ENCODE measurements at regions not wholly inside any gene's neighbourhood (a gene's known extent, or its start where the extent isn't known, plus 50 kb on each side); places are given as distances from the start of the nearest gene placed in this dataset.

DNA sequence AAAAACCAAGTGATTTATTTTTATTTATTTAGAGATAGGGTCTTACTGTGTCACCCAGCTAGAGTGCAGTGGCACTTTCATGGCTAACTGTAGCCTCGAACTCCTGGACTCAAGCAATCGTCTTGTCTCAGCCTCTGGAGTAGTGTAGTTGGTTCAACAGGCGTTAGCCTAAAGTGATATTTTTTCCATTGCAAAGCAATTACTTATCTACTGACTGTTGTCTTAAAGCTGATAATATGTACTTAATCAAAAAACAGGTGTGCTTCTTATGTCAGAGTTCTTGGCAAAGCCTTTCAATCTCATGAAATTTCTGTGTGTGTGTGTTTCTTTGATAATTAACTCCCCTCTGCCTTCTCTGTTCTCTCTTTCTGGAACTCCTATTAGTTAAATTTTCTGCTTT is 62.4 kb upstream of the DUSP10 start:
- Mint-ChIP-seq H3K27me3 (peaks cover 1% of the 10 kb centered on the region), H3K4me1 (ENCODE audit: low read depth) (peaks cover 18% of the 10 kb centered on the region)

DNA sequence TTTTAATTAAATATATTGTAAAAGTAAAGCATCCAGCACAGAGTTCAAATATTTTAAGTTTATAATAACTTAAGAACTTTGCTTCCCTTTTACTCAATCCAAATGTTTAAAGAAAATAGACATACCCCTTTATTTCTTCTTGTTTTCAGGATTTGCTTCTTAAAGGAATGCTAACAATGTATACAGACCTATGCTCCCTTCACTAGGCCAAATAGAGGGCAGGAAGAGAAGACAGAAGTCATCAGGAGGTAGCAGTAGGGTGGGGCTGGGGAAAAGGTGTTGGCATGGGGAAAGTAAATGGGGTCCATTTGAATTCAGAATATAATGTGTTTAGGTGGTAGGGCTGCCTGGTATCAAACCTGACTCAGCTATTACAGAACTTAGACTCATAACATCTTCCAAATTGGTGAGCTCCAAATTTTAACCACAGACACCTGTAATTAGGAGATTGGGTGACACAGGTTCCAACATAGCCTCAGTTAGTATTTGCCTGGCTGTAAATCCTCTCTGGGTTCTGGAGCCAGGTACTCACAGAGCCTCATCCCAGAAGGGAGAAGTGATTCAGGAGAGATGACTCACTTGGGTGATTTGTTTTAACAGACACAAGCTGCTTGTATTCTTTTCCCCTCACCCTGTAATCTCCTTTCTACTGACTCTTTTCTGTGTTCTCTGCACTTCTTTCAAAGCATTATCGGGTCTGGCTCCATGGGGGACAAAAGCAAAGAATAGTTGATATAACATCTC is 60.1 kb upstream of the DUSP10 start:
- Mint-ChIP-seq H3K27me3 (peaks cover 1% of the 10 kb centered on the region), H3K4me3 (no peak overlapping the region), H3K36me3 (peaks cover 6% of the 10 kb centered on the region), H3K9me3 (ENCODE audit: low read depth) (peaks cover 5% of the 10 kb centered on the region), H3K4me1 (ENCODE audit: low read depth) (peaks cover 9% of the 10 kb centered on the region), H3K27ac (no peak overlapping the region)

More for the DNA sequence above, 62.4 kb upstream of the DUSP10 start:
- Mint-ChIP-seq H3K9me3 (ENCODE audit: low read depth) (peaks cover 5% of the 10 kb centered on the region), H3K4me3 (no peak overlapping the region), H3K27ac (no peak overlapping the region), H3K36me3 (peaks cover 6% of the 10 kb centered on the region)

DNA sequence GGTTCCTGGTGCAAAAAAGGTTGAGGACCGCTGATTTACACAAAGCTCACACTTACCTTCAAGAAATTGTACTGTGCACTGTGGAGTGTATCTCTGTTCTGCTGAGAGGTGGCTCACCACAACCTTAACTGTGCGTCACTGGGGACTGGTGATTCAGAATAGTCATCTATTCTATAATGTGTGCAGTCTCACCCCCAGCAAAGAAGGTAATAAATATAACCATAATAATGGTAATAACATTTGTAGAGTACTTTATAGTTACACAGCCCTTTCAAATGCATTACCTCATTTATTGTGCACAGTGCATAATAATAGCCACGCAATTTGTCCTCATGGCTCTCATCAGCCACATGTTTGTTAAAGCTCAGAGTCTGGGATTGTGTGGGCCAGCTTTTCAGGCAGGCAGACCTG is 59.4 kb upstream of the DUSP10 start:
- Mint-ChIP-seq H3K9me3 (ENCODE audit: low read depth) (peaks cover 5% of the 10 kb centered on the region), H3K4me1 (ENCODE audit: low read depth) (peaks cover 9% of the 10 kb centered on the region), H3K27me3 (peaks cover 1% of the 10 kb centered on the region), H3K4me3 (no peak overlapping the region), H3K36me3 (peaks cover 6% of the 10 kb centered on the region), H3K27ac (no peak overlapping the region)

DNA sequence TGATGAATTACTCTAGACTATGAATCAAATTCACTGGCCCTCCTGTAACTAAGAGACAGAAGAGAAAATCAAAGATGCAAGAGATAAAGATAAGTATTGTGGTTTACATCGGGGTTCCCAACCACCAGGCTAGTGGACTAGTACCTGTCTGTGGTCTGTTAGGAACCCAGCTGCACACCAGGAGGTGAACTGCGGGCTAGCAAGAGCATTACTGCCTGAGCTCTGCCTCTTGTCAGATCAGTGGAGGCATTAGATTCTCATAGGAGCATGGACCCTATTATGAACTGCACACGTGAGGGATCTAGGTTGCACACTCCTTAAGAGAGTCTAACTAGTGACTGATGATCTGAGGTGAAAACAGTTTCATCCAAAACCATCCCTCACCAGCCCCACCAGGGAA is 58.9 kb upstream of the DUSP10 start:
- Mint-ChIP-seq H3K9me3 (ENCODE audit: low read depth) (peaks cover 5% of the 10 kb centered on the region), H3K27me3 (peaks cover 1% of the 10 kb centered on the region), H3K4me1 (ENCODE audit: low read depth) (peaks cover 9% of the 10 kb centered on the region), H3K4me3 (no peak overlapping the region), H3K27ac (no peak overlapping the region), H3K36me3 (peaks cover 6% of the 10 kb centered on the region)

DNA sequence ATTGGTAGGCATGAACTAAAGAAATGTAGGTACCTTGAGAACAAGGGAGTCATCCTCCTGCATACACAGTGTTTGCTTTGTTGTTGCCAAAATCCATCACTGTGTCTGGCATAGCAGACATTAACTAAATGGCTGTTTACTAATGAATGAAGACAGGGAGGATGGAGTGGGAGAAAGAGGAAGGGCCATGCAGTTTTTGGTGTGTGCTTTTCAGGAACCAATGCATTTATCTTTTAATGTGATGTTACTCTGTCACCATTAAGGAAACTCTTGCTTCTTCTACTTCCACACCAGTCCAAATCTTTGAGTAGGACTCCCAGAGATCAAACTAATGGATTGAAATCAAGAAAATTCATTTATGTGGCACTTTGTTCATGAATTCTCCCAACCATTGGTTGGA is 55.6 kb upstream of the DUSP10 start:
- H3K36me3 Mint-ChIP-seq, result peaks cover 6% of the 10 kb centered on the region
- H3K27ac Mint-ChIP-seq, result no peak overlapping the region
- no peak overlapping the region for H3K4me3 Mint-ChIP-seq
- peaks cover 5% of the 10 kb centered on the region for H3K9me3 Mint-ChIP-seq (ENCODE audit: low read depth)
- peaks cover 35% of the 10 kb centered on the region for H3K4me1 Mint-ChIP-seq (ENCODE audit: low read depth)
- H3K27me3 Mint-ChIP-seq, result peaks cover 1% of the 10 kb centered on the region

DNA sequence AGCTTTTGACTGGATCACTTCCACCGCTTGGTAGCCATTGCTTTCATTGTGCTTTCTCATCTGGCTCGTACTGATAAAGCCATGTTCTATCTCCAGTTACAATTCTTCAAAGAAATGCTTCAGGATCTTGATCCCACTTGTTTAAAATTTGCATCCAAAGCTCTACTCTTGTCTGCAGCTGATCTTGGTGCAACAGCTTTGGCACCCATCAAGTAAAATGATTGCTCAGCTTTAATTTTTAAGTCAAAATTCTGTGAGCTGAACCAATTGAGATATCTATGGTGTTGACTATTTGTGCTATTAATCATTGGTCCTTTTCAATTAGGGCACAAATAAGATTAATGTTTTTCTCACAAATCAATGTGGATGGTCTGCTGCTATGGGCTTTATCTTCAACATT is 54.8 kb upstream of the DUSP10 start:
- peaks cover 5% of the 10 kb centered on the region for H3K9me3 Mint-ChIP-seq (ENCODE audit: low read depth)
- no peak overlapping the region for H3K27ac Mint-ChIP-seq
- H3K36me3 Mint-ChIP-seq, result peaks cover 6% of the 10 kb centered on the region
- peaks cover 32% of the 10 kb centered on the region for H3K4me1 Mint-ChIP-seq (ENCODE audit: low read depth)
- no peak overlapping the region for H3K4me3 Mint-ChIP-seq
- H3K27me3 Mint-ChIP-seq, result peaks cover 1% of the 10 kb centered on the region

DNA sequence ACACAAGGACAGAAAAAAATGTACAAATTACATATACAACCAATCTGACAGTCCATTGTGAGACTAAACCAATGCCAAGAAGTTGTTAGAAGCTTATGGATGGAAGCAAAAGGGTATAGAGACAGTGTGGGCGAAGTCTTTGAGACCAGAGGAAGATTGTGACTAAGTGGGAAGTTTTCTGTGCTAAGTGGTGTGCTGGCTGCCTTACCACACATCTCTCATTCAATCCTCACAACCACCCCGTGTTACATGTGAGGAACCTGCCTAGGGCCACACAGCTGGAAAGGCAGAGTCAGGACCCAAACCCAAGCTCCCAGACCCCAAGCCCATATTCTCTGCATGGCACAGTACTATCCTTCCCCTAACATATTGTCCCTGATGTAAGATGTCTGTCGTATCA is 53.5 kb upstream of the DUSP10 start:
- peaks cover 6% of the 10 kb centered on the region for H3K36me3 Mint-ChIP-seq
- peak overlapping the region; percentile 76 for H3K27ac Mint-ChIP-seq

DNA sequence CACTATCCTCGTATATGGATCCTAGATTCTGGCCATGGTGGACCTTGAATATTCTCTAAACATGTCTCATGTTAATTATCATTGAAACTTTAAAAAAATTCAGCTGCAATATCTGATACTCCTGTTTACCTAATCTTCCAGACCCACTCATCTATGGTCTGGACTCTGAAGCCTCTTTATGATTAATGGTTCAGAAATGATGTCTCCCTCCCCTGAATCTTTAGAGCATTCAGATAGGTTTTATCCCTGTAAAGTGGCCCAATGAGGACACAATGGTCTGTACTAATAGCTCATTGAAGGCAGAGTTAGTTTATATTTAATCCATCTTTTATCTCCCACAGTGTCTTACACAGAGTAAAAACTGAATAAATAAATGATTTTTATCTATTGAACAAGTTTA is 53.0 kb upstream of the DUSP10 start:
- Mint-ChIP-seq H3K36me3 (peaks cover 6% of the 10 kb centered on the region), H3K27ac (peak overlapping the region; percentile 76), H3K9me3 (ENCODE audit: low read depth) (peaks cover 5% of the 10 kb centered on the region), H3K4me1 (ENCODE audit: low read depth) (peaks cover 26% of the 10 kb centered on the region), H3K27me3 (peaks cover 1% of the 10 kb centered on the region), H3K4me3 (peak overlapping the region; percentile 51)

More for the DNA sequence above, 53.5 kb upstream of the DUSP10 start:
- Mint-ChIP-seq H3K27me3 (peaks cover 1% of the 10 kb centered on the region), H3K9me3 (ENCODE audit: low read depth) (peaks cover 5% of the 10 kb centered on the region), H3K4me3 (peak overlapping the region; percentile 11), H3K4me1 (ENCODE audit: low read depth) (peaks cover 26% of the 10 kb centered on the region)

DNA sequence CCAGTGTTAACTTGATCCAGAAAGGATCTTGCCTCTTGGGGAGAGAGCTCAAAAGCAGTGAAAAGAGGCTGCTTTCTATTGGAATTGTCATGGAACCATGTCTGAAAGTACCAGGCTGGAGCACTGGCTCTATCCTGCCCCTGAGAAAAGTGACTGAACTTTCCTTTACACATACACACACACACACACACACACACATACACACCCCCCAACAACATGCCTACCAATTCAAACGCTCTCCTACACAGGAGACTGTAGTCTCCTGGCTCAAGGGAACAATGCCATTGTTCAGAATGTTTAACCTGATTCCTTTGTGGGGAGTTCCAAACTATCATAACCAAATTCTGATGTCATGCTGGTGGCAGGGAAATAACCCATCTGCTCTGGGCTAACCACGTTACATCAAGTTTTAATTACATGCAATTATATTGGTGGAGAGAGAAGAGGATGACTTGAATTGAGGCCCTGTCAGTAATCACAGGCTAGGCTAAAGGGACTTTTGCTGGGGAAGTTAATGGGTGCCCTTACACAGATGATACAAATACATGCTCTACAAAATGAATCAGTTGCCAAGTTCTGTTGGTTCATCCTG is 52.3 kb upstream of the DUSP10 start:
- H3K27ac Mint-ChIP-seq, result peak overlapping the region; percentile 86
- H3K27me3 Mint-ChIP-seq, result no peaks in the 10 kb centered on the region
- H3K4me3 Mint-ChIP-seq, result peak overlapping the region; percentile 51
- H3K4me1 Mint-ChIP-seq (ENCODE audit: low read depth), result peaks cover 26% of the 10 kb centered on the region
- peaks cover under 1% of the 10 kb centered on the region for H3K36me3 Mint-ChIP-seq
- H3K9me3 Mint-ChIP-seq (ENCODE audit: low read depth), result no peaks in the 10 kb centered on the region

DNA sequence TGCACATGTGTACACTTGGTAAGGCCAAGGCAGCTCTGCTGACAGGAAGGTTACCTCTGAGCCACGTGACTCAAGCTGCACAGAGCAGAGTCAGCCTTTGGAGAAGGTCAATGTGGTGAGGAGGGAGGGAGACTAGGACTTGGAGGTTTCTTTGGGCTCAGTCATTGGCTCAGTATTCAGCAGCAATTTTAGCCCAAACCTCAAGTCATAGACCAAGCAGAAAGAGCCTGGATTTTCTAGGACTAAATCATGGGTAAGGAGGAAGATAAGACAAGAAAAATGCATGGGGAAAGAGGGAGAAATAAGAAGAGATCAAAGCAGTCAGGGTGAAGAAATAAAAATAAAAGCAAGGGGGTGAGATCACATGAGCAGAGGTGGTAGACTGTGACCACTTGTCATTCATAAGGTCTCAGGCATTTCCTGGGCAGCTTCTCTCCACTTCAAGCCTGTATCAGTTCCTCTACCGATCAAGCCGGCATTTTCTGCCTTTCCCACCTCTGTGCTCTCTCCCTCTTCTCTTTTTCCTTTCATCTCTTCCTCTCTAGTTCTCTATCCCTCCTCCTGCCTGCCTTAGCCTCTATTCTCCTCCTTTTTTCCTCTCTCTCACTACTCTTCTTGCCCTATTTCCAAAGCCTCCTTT is 51.7 kb upstream of the DUSP10 start:
- Mint-ChIP-seq H3K36me3 (no peaks in the 10 kb centered on the region), H3K9me3 (ENCODE audit: low read depth) (no peaks in the 10 kb centered on the region), H3K27me3 (no peaks in the 10 kb centered on the region), H3K4me1 (ENCODE audit: low read depth) (peaks cover 26% of the 10 kb centered on the region), H3K4me3 (no peak overlapping the region), H3K27ac (peak overlapping the region; percentile 86)

DNA sequence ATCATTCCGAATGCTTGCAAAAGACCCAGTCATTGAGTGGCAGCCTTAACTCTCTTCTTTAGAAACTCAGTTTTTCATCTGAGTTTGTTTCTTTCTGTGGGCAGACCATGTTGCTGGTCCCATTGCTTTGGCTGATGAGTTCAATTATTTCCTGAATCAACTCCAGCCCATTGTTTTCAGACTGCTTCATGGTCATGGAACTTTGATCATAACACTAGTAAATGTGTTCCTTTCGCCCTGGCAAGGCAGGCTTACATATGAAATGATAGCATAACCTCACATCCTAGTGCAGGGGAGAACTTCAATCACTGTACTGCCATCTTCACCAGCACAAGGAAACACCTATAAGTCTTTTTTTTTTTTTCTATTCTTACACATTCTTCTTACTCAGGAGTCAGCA is 50.0 kb upstream of the DUSP10 start:
- Mint-ChIP-seq H3K4me3 (no peak overlapping the region), H3K27ac (no peak overlapping the region), H3K27me3 (no peaks in the 10 kb centered on the region), H3K4me1 (ENCODE audit: low read depth) (peaks cover 26% of the 10 kb centered on the region), H3K9me3 (ENCODE audit: low read depth) (no peaks in the 10 kb centered on the region), H3K36me3 (no peaks in the 10 kb centered on the region)
